Stimulated activated CD8-positive, alpha-beta memory T cell treated with anti-CD3 and anti-CD28 coated beads, Interleukin-4, amount 100 ng/mL, for 24 hours (primary cell): ENCODE measurements at regions not wholly inside any gene's neighbourhood (a gene's known extent, or its start where the extent isn't known, plus 50 kb on each side); places are given as distances from the start of the nearest gene placed in this dataset.

Experiments
- DNase-seq: peaks from one replicate; pipeline ENCODE4 v3.0.0-alpha.2; 2020; ENCODE audit warnings: low read depth

DNA sequence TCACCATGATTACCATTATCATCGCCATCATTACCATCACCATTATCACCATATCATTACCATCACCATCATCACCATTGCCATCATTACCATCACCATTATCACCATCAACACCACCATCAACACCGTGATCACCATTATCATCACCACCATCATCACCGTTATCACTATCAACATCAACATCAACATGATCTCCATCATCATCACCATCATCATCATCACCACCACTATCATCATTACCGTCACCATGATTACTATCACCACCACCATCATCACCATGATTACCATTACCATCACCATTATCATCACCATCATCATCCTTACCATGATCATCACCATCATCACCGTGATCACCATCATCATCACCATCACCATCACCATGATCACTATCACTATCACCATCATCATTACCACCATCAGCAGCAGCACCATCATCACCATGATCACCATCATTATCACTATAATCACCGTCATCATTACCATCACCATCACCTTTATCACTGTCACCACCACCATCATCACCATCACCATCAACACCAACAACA is 753.7 kb downstream of the BRD1 start:
- DNase-seq, result no peak

- no peak for DNase-seq
Measured at GRCh38 chr22:49072996-49073645, 754.6 kb downstream of the BRD1 start.

DNA sequence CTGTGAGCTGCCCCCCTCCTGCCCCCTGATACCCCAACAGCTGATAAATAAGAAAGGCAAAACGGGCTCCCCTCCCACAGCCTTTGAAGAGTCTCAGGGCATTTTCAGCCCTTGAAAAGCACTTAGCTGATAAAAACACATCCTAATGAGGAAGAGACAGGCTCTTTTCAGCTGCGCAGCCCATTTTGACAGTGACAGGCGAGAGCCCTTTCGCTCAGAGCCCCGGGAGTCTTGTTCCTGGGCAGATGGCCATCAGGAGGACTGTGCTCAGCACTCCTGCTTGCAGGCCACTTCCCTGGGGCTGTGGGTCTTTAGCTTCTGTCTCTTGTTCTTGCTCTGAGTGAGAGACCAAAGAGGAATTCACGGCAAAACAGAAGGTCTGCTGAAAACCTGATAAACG is 757.2 kb downstream of the BRD1 start:
- no peak for DNase-seq

- no peak for DNase-seq
Measured at GRCh38 chr22:49068861-49069500, 758.7 kb downstream of the BRD1 start.

GRCh38 chr22:49067504-49067903 is 760.2 kb downstream of the BRD1 start:
- no peak for DNase-seq

DNA sequence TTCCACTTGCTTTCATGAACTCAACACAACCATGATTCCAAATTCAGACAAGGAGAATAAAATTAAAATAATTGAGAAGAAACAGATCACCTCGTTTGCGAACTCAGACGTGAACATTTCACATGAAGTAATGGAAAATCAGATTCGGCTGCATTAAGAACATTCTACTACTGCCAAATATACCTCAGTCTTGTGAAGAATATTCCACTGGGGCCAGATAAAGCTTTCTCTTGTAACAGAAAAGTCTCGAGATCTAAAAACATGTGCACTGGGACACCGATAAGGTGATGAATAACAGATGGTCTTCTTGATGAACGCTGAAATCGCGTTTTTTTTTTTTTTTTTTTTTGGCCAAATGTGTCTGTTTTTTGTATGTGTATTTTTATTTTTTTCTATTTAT is 761.1 kb downstream of the BRD1 start:
- no peak for DNase-seq

- DNase-seq, result no peak
Measured at GRCh38 chr22:49064836-49065235, 762.8 kb downstream of the BRD1 start.

GRCh38 chr22:49063545-49063890 is 764.2 kb downstream of the BRD1 start:
- DNase-seq, result no peak

DNA sequence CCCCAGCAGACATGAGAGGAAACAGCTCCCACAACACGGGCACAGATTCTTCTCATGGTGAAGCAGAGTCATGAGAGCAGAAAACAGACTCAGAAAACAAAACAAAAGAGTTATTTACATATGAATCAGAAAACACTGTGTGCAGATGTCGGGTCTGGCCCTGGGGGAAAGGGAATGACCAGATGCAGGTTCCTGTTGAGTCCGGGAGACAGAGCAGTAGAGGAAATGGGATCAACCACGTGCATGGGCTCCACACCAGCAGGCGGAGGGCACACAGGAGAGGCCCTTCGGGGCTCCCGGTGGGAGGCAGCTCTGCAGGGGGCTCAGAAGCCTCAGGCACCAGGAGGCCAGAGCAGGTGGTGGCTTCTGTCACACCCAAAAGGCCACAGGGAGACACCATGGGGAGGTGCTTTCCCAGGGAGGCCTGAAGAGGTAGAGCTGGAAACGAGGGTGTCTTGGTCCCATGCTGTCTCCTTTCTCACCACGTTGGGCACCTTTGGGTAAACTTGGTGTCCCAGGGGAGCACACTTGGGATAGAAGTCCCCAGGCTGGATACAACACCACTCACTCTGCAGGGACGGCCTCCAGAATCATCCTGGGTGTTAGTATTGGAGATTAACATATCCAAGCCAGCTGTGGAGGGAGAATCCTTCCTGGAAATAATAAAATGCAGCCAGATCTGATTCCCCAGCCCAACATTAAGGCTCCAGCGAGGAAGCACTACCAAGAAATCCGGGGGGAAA is 764.7 kb downstream of the BRD1 start:
- DNase-seq, result no peak

- DNase-seq, result no peak
Measured at GRCh38 chr22:49062155-49062801, 765.4 kb downstream of the BRD1 start.

- DNase-seq, result no peak
Measured at GRCh38 chr22:49057910-49058309, 769.8 kb downstream of the BRD1 start.

DNA sequence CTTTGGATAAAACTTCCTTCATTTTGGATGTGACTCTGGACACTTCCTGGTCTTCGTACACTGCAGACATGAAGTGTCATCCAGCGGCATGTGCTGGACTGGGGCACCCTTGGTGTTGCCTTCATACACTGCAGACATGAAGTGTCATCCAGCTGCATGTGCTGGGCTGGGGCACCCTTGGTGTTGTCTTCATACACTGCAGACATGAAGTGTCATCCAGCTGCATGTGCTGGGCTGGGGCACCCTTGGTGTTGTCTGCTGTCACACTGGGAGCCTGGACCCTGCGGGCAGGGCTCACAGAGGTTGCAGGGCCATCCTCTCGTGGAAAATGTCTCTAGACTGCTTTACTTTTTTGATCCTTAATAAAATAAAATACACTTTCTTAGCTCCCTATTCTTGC is 771.4 kb downstream of the BRD1 start:
- no peak for DNase-seq

DNA sequence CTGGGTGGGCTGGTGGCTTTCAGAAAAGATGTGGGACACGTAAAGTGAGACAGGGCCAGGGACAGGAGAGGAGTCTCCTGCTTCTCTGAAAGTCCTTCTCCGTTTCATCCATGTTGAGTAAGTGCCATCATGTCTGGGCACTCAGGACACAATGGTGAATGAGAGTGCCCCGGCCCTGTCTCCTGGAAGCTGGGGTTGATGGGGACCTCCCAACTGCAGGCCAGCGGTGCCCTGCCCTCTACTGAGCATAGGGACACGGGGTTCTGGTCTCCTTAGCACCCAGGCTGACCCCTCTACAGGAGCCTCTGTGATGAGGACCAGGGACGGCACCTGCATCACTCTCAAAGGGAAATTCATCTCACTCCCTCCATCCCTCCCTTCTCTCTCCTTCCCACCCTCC is 772.3 kb downstream of the BRD1 start:
- DNase-seq, result no peak

- DNase-seq, result no peak
Measured at GRCh38 chr22:49053578-49053977, 774.1 kb downstream of the BRD1 start.

- DNase-seq, result no peak
Measured at GRCh38 chr22:49052560-49052959, 775.1 kb downstream of the BRD1 start.

GRCh38 chr22:49052023-49052538 is 775.6 kb downstream of the BRD1 start:
- DNase-seq, result peak; percentile 52

- DNase-seq, result no peak
Measured at GRCh38 chr22:49051491-49052022, 776.1 kb downstream of the BRD1 start.

- no peak for DNase-seq
Measured at GRCh38 chr22:49049691-49050090, 778.0 kb downstream of the BRD1 start.

DNA sequence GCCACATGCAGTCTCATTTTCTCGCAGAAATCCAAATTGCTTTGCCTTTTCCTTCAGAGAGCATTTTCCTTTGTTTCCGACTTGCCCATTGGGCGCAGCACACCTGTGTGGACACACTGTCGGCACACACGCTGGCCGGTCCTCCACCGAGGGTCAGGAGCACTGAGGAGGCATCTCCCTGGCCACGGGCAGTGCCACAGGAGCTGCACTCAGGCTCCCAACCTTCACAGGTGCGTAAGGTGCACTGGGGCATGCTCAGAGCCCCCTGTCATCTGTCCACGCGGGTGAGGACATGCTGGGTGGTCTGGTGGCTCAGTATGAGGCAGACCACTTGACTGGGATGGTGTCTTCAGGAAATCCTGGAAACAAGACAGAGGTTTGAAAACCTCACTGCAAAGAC is 779.1 kb downstream of the BRD1 start:
- no peak for DNase-seq

GRCh38 chr22:49047447-49047846 is 780.2 kb downstream of the BRD1 start:
- DNase-seq, result no peak

DNA sequence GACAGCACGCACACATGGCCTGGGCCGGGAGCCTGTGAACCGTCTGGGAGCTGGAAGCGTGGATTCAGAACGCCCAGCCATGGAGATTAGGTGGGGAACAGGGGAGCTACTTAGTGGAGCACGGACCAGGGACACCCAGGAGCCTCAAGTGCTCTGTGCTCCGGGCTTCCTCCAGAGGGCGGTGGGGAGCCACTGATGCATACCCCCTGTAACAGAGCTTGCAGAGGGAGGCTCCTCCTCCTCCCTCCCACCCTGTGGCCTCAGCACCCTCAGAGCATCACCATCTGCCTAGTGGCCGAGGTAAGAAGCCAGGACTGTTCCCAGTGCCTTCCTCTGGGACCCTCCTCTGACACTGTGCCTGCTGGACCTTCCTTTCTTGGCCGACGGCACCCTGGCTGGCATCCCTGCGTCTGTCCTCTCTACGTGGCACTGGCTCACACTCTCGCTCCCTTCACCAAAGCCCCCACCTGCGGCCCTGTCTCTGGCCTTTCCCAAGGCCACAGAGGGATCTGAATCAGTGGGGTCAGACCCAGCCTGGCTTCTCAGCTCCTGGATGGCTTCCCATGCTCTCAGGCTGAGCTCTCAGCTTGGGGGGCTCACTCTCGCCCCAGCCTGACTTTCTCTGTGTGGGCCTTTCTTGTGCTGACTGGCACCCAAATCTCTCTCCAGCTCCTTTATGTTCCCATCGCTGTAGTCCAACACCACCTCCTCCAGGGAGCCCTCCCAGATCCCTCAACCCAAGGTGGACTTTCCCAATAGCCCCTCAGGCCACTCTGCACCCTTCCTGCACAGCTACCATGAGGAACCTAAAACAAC is 780.9 kb downstream of the BRD1 start:
- DNase-seq, result peak; percentile 28
